HCT116 (cell line): ENCODE measurements at regions not wholly inside any gene's neighbourhood (a gene's known extent, or its start where the extent isn't known, plus 50 kb on each side); places are given as distances from the start of the nearest gene placed in this dataset.

Experiments
- ATAC-seq: fragments of 200-7000 bp; cut with Tn5 transposase; 2 replicates; pipeline ENCODE4 v1.9.1; 2020; ENCODE audit warnings: mild to moderate bottlenecking, moderate library complexity
- BruUV-seq: library from RNA; stranded (reverse); fragments of 400-500 nt; replicated peaks from 2 replicates; lab custom pipeline; 2021; lab: Mats Ljungman, UMichigan
- CTCF ChIA-PET: fragments of 300-600 bp; sonication (Branson Sonifier 250); formaldehyde crosslinking; loops from one replicate; lab custom pipeline; 2021; ENCODE audit warnings: antibody characterized with exemption; lab: Charles Lee
- POLR2A ChIA-PET: fragments of 300-600, 350-600 bp; sonication (Branson Sonifier 250); formaldehyde crosslinking; loops from one replicate; lab custom pipeline; 2021; ENCODE audit warnings: antibody characterized with exemption; lab: Charles Lee
- RAD21 ChIA-PET, 2 experiments: fragments of 300-600 bp; sonication (Branson Sonifier 250); formaldehyde crosslinking; loops; one replicate each; lab custom pipeline; 2023; ENCODE audit warnings: low total read pairs in 2 of 2; ENCODE audit not compliant: uncharacterized antibody in 2 of 2, unreplicated experiment in 2 of 2, low non-redundant PET in 1 of 2; lab: Charles Lee
- DNase-seq: peaks from one replicate; pipeline ENCODE4 v3.0.0-alpha.2; 2010; ENCODE audit warnings: low read depth, low spot score
- H2AFZ ChIP-seq: fragments of 200-600 bp; shearing (Covaris generic), sonication (generic); 2 replicates; pipeline ENCODE4 v1.6.1; 2017; ENCODE audit warnings: low read depth, mixed run types, mixed read lengths, antibody characterized with exemption, low read length; ENCODE audit not compliant: poor library complexity, severe bottlenecking
- H3K27ac ChIP-seq: 2 replicates; pipeline ENCODE4 v1.5.1; 2012; ENCODE audit warnings: low read depth, low read length
- H3K27me3 ChIP-seq: fragments of 200-600 bp; sonication (generic); 2 replicates; pipeline ENCODE4 v1.6.1; 2016; ENCODE audit warnings: mixed run types, low read length, mixed read lengths; ENCODE audit not compliant: insufficient read depth
- H3K36me3 ChIP-seq, 2 experiments: fragments of 200-500 bp in 1 of 2; fragments of 200-600 bp in 1 of 2; sonication (Bioruptor generic) in 1 of 2; sonication (generic) in 1 of 2; 2 replicates each; pipeline versions ENCODE4 v1.5.1 to v1.6.1; 2014 to 2016; ENCODE audit warnings: low read length in 2 of 2, inconsistent platforms in 1 of 2, mixed read lengths in 1 of 2, mixed run types in 1 of 2; ENCODE audit not compliant: insufficient read depth in 2 of 2, control insufficient read depth in 1 of 2
- H3K4me1 ChIP-seq, 2 experiments: fragments of 200-600 bp in 1 of 2; sonication (generic) in 1 of 2; 2 replicates each; pipeline versions ENCODE4 v1.5.1 to v1.6.1; 2012 to 2017; ENCODE audit warnings: low read length in 2 of 2, inconsistent platforms in 1 of 2, mild to moderate bottlenecking in 1 of 2, mixed read lengths in 1 of 2, mixed run types in 1 of 2, moderate library complexity in 1 of 2; ENCODE audit not compliant: insufficient read depth in 2 of 2, control insufficient read depth in 1 of 2
- H3K4me2 ChIP-seq: fragments of 200-600 bp; sonication (generic); 2 replicates; pipeline ENCODE4 v1.6.1; 2017; ENCODE audit warnings: mixed run types, low read length, mixed read lengths
- H3K4me3 ChIP-seq, 2 experiments: fragments of 200-600 bp in 1 of 2; sonication (generic) in 1 of 2; replicated peaks in 1 of 2; 2 replicates each; pipeline ENCODE4 v1.5.1; 2011 to 2016; ENCODE audit warnings: low read length in 2 of 2, control low read depth in 1 of 2, low read depth in 1 of 2, mild to moderate bottlenecking in 1 of 2, mixed read lengths in 1 of 2, mixed run types in 1 of 2
- H3K79me2 ChIP-seq: fragments of 200-600 bp; sonication (generic); 2 replicates; pipeline ENCODE4 v1.6.1; 2017; ENCODE audit warnings: mild to moderate bottlenecking, mixed run types, low read length, moderate library complexity, mixed read lengths; ENCODE audit not compliant: insufficient read depth
- H3K9ac ChIP-seq: fragments of 200-600 bp; sonication (generic); 2 replicates; pipeline ENCODE4 v1.6.1; 2016; ENCODE audit warnings: low read length, mixed read lengths
- H3K9me2 ChIP-seq: fragments of 200-600 bp; sonication (generic), shearing (Covaris generic); 2 replicates; pipeline ENCODE4 v1.6.1; 2017; ENCODE audit warnings: mixed run types, mild to moderate bottlenecking, moderate library complexity; ENCODE audit not compliant: insufficient read depth
- H3K9me3 ChIP-seq, 2 experiments: fragments of 200-500 bp in 1 of 2; fragments of 200-600 bp in 1 of 2; sonication (Bioruptor generic) in 1 of 2; sonication (generic) in 1 of 2; 2 replicates each; pipeline ENCODE4 v1.6.1; 2014 to 2017; ENCODE audit warnings: low read length in 2 of 2, mixed read lengths in 2 of 2, inconsistent platforms in 1 of 2, low read depth in 1 of 2, mild to moderate bottlenecking in 1 of 2, mixed run types in 1 of 2, moderate library complexity in 1 of 2; ENCODE audit not compliant: control insufficient read depth in 1 of 2, insufficient read depth in 1 of 2
- H4K20me1 ChIP-seq: fragments of 200-600 bp; sonication (generic), shearing (Covaris generic); 2 replicates; pipeline ENCODE4 v1.6.1; 2017; ENCODE audit warnings: mixed run types, mild to moderate bottlenecking, moderate library complexity; ENCODE audit not compliant: insufficient read depth
- ATF3 ChIP-seq: IDR thresholded peaks from 2 replicates; pipeline ENCODE4 v1.6.1; 2012
- CBX3 ChIP-seq: IDR thresholded peaks from 2 replicates; pipeline ENCODE4 v1.6.1; 2012; ENCODE audit warnings: low read depth
- CTCF ChIP-seq, 3 experiments: fragments of 200-600 bp in 1 of 3; sonication (generic) in 1 of 3; IDR thresholded peaks in 2 of 3; conservative IDR thresholded peaks in 1 of 3; 2 replicates each; pipeline ENCODE4 v1.5.1; 2012 to 2017; ENCODE audit warnings: low read depth in 2 of 3, low read length in 2 of 3, antibody characterized with exemption in 1 of 3, borderline replicate concordance in 1 of 3, control low read depth in 1 of 3, mild to moderate bottlenecking in 1 of 3, mixed read lengths in 1 of 3, mixed run types in 1 of 3, moderate library complexity in 1 of 3; ENCODE audit not compliant: insufficient read depth in 1 of 3
- EGR1 ChIP-seq: IDR thresholded peaks from 2 replicates; pipeline ENCODE4 v1.6.1; 2012; ENCODE audit warnings: low read depth
- EZH2 ChIP-seq: fragments of 200-600 bp; sonication (generic); IDR thresholded peaks from 2 replicates; pipeline ENCODE4 v1.6.1; 2017; ENCODE audit warnings: antibody characterized with exemption, mixed run types
- FOSL1 ChIP-seq: IDR thresholded peaks from 2 replicates; pipeline ENCODE4 v1.6.1; 2012; ENCODE audit warnings: low read depth
- MAX ChIP-seq: IDR thresholded peaks from 2 replicates; pipeline ENCODE4 v1.6.1; 2012
- POLR2A ChIP-seq: IDR thresholded peaks from 2 replicates; pipeline ENCODE4 v1.7.0; 2011; ENCODE audit warnings: borderline replicate concordance; ENCODE audit not compliant: insufficient read depth, insufficient read length; ENCODE audit errors: extremely low read depth
- REST ChIP-seq: IDR thresholded peaks from 2 replicates; pipeline ENCODE4 v1.6.1; 2012; ENCODE audit warnings: low read depth
- SIN3A ChIP-seq: IDR thresholded peaks from 2 replicates; pipeline ENCODE4 v1.6.1; 2012; ENCODE audit warnings: low read depth
- SP1 ChIP-seq: IDR thresholded peaks from 2 replicates; pipeline ENCODE4 v1.6.1; 2012; ENCODE audit warnings: low read depth
- SRF ChIP-seq: IDR thresholded peaks from 2 replicates; pipeline ENCODE4 v1.6.1; 2012; ENCODE audit warnings: low read depth
- TCF7L2 ChIP-seq: IDR thresholded peaks from 2 replicates; pipeline ENCODE4 v1.7.0; 2011; ENCODE audit warnings: borderline replicate concordance, inconsistent platforms; ENCODE audit not compliant: insufficient read depth, insufficient read length; ENCODE audit errors: extremely low read depth
- YY1 ChIP-seq: IDR thresholded peaks from 2 replicates; pipeline ENCODE4 v1.6.1; 2011; ENCODE audit warnings: low read length, low read depth, moderate library complexity, mild to moderate bottlenecking; ENCODE audit not compliant: insufficient replicate concordance; ENCODE audit errors: extremely low read depth
- ZBTB33 ChIP-seq: IDR thresholded peaks from 2 replicates; pipeline ENCODE4 v1.6.1; 2011; ENCODE audit warnings: mild to moderate bottlenecking, low read length, moderate library complexity; ENCODE audit not compliant: insufficient replicate concordance; ENCODE audit errors: extremely low read depth
- intact Hi-C: fragments of 100-400 bp; cut with micrococcal nuclease; formaldehyde crosslinking; loops from 2 replicates; pipeline ENCODE4 v1.10.0; 2022

- H3K27ac ChIP-seq = no peak overlapping the region
- CTCF ChIA-PET = no interaction called here
- H2AFZ ChIP-seq = no peak overlapping the region
- ATAC-seq (no peak), DNase-seq (no peak)
- RAD21 ChIA-PET = no interaction called here
- no peak overlapping the region for H3K4me3 ChIP-seq
- TF ChIP-seq ZBTB33 (no peak), ATF3 (no peak), TCF7L2 (no peak), EGR1 (no peak), CTCF (IDR thresholded peaks at IDR 0.05 in 2 of 3, conservative IDR thresholded peaks at IDR 0.05 in 1 of 3; ENCODE audit: borderline replicate concordance in 1 of 3, insufficient read depth in 1 of 3, low read depth in 2 of 3, low read length in 2 of 3) (no peak), SP1 (no peak), YY1 (no peak), REST (no peak), SRF (no peak), SIN3A (no peak), EZH2 (no peak), MAX (no peak), CBX3 (no peak), FOSL1 (no peak), POLR2A (no peak)
- no peaks in the 10 kb centered on the region for H3K9me2 ChIP-seq
- intact Hi-C loops = no loop called here
- no peaks in the 10 kb centered on the region for H3K36me3 ChIP-seq
- no peaks in the 10 kb centered on the region for H3K4me1 ChIP-seq
- no peak overlapping the region for H3K9ac ChIP-seq
- POLR2A ChIA-PET = no interaction called here
- no peaks in the 10 kb centered on the region for H3K79me2 ChIP-seq
- BruUV-seq = no TSS peak
- no peaks in the 10 kb centered on the region for H3K27me3 ChIP-seq
- no peak overlapping the region for H3K4me2 ChIP-seq
- no peaks in the 10 kb centered on the region for H4K20me1 ChIP-seq
- H3K9me3 ChIP-seq = no peaks in the 10 kb centered on the region
These were observed 122.1 kb downstream of the YIPF5 start for GRCh38 chr5:144048259-144048856.
